ENCODE measurements at regions not wholly inside any gene's neighbourhood (a gene's known extent, or its start where the extent isn't known, plus 50 kb on each side); places are given as distances from the start of the nearest gene placed in this dataset.

DNA sequence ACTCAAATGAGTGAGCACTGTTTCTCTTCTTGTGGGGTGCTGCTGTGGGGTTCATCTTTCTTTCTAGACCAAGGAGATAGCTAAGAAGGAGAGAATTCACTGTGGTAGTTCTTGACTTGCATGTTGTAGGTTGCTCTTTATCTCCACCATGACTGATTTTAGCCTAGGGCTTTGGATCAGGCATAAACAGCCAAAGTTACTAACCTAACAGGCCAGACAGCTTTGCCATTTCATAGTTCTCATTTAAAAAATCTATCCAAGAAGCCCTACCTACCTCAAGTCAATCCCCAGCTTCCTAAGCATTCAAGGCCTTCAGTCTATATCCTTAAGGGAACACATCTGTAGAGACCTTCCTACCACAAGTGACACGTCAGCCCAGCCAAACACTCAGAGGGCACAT is 107.9 kb upstream of the CARMIL1 start:
- Histone ChIP-seq H3K23ac (ENCODE audit: low read depth, low read length) (0 out of 2 replicates have a peak overlapping the region, but pooled peaks have one; percentile 13), H2BK120ac (ENCODE audit: low read depth, low read length) (peak overlapping the region; percentile 59), H3K9ac (ENCODE audit: low read depth, low read length) (no peak overlapping the region), H3K14ac (replicated peaks; ENCODE audit: low read depth, low read length) (peak overlapping the region; percentile 12), H3K27me3 (ENCODE audit: control insufficient read depth, insufficient read depth, low read length) (no peaks in the 10 kb centered on the region), H3K4ac (ENCODE audit: low read depth, low read length) (peak overlapping the region; percentile 74), H3K18ac (ENCODE audit: low read depth, low read length) (peak overlapping the region; percentile 93; the same call in 1 of the 2 replicates), H3K4me3 (ENCODE audit: insufficient read depth, low read depth, low read length) (no peak overlapping the region), H2BK20ac (ENCODE audit: low read depth, low read length) (peak overlapping the region; percentile 79), H2AK9ac (replicated peaks; ENCODE audit: low read depth, low read length, poor library complexity) (no peak overlapping the region), H3K4me2 (ENCODE audit: low read depth, low read length) (no peak overlapping the region), H4K5ac (ENCODE audit: low read depth, low read length) (peak overlapping the region; percentile 81), H3K36me3 (ENCODE audit: control insufficient read depth, insufficient read depth, low read length) (no peaks in the 10 kb centered on the region), H4K20me1 (ENCODE audit: insufficient read depth, low read length) (no peaks in the 10 kb centered on the region), H3K79me1 (ENCODE audit: low read depth in 1 of 2, low read length in 2 of 2) (no peaks in the 10 kb centered on the region; a peak in 1 of 4 replicates), H3K56ac (ENCODE audit: extremely low read depth, insufficient read depth, low read length) (no peak overlapping the region), H3K9me3 (ENCODE audit: control insufficient read depth, insufficient read depth, low read length) (no peaks in the 10 kb centered on the region), H2AK5ac (ENCODE audit: low read depth, low read length) (peak overlapping the region; percentile 80), H3K4me1 (ENCODE audit: control insufficient read depth, insufficient read depth, low read length) (peaks cover 21% of the 10 kb centered on the region), H2BK15ac (ENCODE audit: low read depth, low read length) (peak overlapping the region; percentile 97), H4K91ac (ENCODE audit: insufficient read depth, low read depth, low read length) (peak overlapping the region; percentile 54), H3K27ac (ENCODE audit: insufficient read depth, low read length) (no peak overlapping the region), H4K8ac (ENCODE audit: low read depth in 2 of 2, low read length in 2 of 2) (peak overlapping the region; percentile 15 to 52; a peak in 3 of 4 replicates), H2BK5ac (ENCODE audit: low read depth, low read length, poor library complexity, severe bottlenecking) (peak overlapping the region; percentile 36), H2AFZ (replicated peaks; ENCODE audit: low read length, poor library complexity) (peak overlapping the region; percentile 46), H3K9me1 (ENCODE audit: insufficient read depth, low read length) (peaks cover 6% of the 10 kb centered on the region)
- WGBS, 2 experiments (ENCODE audit: extremely low coverage in 2 of 2, insufficient read length in 1 of 2) = no CpG with 5 or more reads among the region's 1 CpG
- in situ Hi-C loops (cut with MboI; ENCODE audit: low sequenced_read_pairs) = no loop called here
- intact Hi-C loops (cut with micrococcal nuclease) = no loop called here
- no peak for ATAC-seq (ENCODE audit: low read depth)
- DNase-seq = no peak
- ChIA-PET CTCF (interaction anchor here (0.9 to 1.1 kb wide), 2 partner anchors 33 to 53 kb away, joined by 3 read pairs; no protein-coding TSS in a partner anchor), POLR2A (ENCODE audit: unreplicated experiment) (no interaction called here)
- TF ChIP-seq CEBPB (IDR thresholded peaks at IDR 0.05; ENCODE audit: low read depth, low read length) (no peak), RCOR1 (IDR thresholded peaks at IDR 0.05; ENCODE audit: insufficient replicate concordance, low read length) (no peak), ELK1 (IDR thresholded peaks at IDR 0.05; ENCODE audit: borderline replicate concordance, low read depth, low read length) (no peak), MXI1 (IDR thresholded peaks at IDR 0.05; ENCODE audit: borderline replicate concordance, low read depth, low read length) (no peak), CHD1 (IDR thresholded peaks at IDR 0.05; ENCODE audit: low read depth, low read length) (no peak), MAFK (IDR thresholded peaks at IDR 0.05; ENCODE audit: low read depth, low read length) (no peak), MAZ (IDR thresholded peaks at IDR 0.05; ENCODE audit: borderline replicate concordance, low read depth, low read length) (no peak), SMC3 (IDR thresholded peaks at IDR 0.05; ENCODE audit: low read depth, low read length) (no peak), RFX5 (IDR thresholded peaks at IDR 0.05; ENCODE audit: low read depth, low read length) (no peak), USF2 (IDR thresholded peaks at IDR 0.05; ENCODE audit: low read depth, low read length) (no peak), FOS (IDR thresholded peaks at IDR 0.05; ENCODE audit: low read depth, low read length) (no peak)
- TF ChIP-seq, protein P1, sequence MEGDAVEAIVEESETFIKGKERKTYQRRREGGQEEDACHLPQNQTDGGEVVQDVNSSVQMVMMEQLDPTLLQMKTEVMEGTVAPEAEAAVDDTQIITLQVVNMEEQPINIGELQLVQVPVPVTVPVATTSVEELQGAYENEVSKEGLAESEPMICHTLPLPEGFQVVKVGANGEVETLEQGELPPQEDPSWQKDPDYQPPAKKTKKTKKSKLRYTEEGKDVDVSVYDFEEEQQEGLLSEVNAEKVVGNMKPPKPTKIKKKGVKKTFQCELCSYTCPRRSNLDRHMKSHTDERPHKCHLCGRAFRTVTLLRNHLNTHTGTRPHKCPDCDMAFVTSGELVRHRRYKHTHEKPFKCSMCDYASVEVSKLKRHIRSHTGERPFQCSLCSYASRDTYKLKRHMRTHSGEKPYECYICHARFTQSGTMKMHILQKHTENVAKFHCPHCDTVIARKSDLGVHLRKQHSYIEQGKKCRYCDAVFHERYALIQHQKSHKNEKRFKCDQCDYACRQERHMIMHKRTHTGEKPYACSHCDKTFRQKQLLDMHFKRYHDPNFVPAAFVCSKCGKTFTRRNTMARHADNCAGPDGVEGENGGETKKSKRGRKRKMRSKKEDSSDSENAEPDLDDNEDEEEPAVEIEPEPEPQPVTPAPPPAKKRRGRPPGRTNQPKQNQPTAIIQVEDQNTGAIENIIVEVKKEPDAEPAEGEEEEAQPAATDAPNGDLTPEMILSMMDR (conservative IDR thresholded peaks at IDR 0.05; ENCODE audit: low read depth, low read length) = no peak
- dilution Hi-C loops (cut with HindIII; ENCODE audit: low sequenced_read_pairs, unreplicated experiment) = no loop called here
- BruUV-seq (replicated peaks) = no TSS peak

All from IMR-90 (cell line).